GM21423 (cell line): ENCODE measurements at regions not wholly inside any gene's neighbourhood (a gene's known extent, or its start where the extent isn't known, plus 50 kb on each side); places are given as distances from the start of the nearest gene placed in this dataset.
"Not testable (repeated sequence)": the region's sequence is repeated elsewhere in the genome, so short reads cannot be mapped to it uniquely, and the experiment has no call there.

Experiments
- ATAC-seq: cut with Tn5 transposase; IDR thresholded peaks from one replicate; pipeline ENCODE4 v1.9.1; 2021; ENCODE audit warnings: mild to moderate bottlenecking, moderate library complexity; ENCODE audit not compliant: unreplicated experiment

DNA sequence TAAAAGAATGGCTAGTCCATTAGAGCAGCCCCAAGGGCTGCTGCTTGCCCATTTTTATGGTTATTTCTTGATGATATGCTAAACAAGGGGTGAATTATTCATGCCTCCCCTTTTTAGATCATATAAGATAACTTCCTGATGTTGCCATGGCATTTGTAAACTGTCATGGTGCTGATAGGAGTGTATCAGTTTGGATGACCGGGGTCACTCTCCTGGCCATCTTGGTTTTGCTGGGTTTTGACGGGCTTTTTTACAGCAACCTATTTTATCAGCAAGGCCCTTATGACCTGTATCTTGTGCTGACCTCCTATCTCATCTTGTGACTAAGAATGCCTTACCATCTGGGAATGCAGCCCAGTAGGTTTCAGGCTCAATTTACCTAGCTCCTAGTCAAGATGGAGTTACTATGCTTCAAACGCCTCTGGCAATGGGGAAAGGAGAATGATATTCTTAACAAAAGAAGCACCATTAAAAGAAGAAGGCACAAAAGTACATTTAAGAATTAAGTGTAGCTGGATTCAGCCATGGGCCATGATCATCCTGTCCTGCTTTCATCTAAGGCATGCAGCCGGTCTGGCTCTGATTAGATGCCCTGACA, 1156.0 kb downstream of the PCDH9 start:
- no peak for ATAC-seq

GRCh38 chr13:66072097-66072496, 1158.0 kb downstream of the PCDH9 start:
- not testable (repeated sequence) for ATAC-seq

DNA sequence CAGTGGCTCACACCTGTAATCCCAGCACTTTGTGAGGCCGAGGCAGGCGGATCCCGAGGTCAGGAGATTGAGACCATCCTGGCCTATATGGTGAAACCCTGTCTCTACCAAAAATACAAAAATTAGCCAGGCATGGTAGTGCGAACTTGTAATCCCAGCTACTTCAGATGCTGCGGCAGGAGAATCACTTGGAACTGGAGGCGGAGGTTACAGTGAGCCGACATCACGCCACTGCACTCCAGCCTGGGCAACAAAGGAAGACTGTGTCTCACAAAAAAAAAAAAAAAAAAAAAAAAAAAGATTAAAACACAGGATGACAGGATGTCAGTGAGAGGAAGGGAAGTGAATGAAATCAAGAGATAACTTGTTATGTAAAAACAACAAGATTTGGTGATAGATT, 1158.5 kb downstream of the PCDH9 start:
- no peak for ATAC-seq

GRCh38 chr13:66071029-66071428, 1159.1 kb downstream of the PCDH9 start:
- ATAC-seq, result no peak

DNA sequence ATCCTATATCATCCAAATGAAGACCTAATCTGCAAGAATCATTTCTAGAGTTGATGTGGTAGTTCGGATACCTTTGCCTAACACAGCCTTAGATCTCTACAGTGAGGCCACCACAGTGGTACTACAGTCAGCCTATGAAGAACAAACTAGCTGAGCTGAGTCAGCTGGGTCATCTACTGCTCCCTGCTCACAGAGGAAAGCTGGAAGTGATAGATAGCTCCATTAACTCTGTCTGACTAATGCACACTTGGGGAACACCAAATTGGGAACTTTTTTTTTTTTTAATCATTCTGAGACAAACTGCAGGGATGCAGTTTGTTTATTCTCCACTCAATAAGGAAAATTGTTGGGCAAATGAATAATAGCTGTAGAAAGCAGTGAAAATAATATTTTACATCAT, 1160.6 kb downstream of the PCDH9 start:
- ATAC-seq, result no peak

GRCh38 chr13:66068683-66069082, 1161.5 kb downstream of the PCDH9 start:
- ATAC-seq, result no peak

DNA sequence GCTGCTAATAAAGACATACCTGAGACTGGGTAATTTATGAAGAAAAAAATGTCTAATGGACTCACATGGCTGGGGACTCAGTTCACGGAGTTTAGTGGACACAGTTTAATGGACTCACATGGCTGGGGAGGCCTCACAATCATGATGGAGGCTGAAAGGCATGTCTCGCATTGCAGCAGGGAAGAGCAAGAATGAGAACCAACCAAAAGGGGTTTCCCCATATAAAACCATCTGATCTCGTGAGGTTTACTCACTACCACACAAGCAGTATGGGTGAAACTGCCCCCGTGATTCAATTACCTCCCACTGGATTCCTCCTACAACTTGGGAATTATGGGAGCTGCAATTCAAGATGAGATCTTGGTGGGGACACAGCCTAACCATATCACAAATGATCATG, 1181.2 kb downstream of the PCDH9 start:
- no peak for ATAC-seq

GRCh38 chr13:66040506-66040905, 1189.6 kb downstream of the PCDH9 start:
- ATAC-seq, result no peak

DNA sequence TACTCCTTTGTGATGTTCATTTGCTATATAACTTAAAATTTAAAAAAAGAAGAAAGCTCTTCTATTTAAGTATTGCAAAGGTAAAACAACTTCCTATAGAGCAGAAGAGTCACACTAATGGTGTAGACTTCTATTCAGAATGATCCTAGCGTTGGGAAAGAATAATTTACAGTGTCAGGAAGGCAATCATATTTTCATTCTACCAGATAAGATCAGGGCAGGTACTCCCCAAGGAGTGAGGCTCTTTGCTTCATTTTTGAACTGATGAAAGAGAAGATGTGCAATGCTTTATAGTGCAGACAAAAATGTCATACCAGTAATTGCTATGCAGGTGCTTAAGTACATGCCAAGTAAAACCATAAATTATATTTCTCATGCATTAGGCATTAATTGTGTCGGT, 1193.0 kb downstream of the PCDH9 start:
- ATAC-seq, result no peak

GRCh38 chr13:66036636-66037035, 1193.5 kb downstream of the PCDH9 start:
- no peak for ATAC-seq

- no peak for ATAC-seq
Measured at GRCh38 chr13:66036024-66036614, 1194.0 kb downstream of the PCDH9 start.

GRCh38 chr13:66033924-66034323, 1196.2 kb downstream of the PCDH9 start:
- no peak for ATAC-seq

DNA sequence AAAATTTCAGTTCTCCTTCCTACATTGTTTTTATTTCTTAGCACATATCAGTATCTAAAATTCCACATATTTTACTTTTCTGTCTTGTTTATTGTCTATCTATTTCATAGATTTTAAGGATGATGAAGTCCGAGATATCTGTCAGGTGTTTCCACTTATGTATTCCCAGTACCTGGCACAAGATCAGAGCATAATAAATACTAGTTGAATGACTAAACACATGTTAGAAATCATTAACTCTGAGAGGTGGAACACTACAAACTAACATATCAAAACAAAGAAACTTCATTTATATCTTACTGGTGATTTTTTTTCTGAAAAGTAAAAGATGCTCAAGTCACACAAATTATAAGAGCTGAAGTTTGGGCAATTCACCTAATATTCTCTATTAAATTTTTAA, 1208.3 kb downstream of the PCDH9 start:
- ATAC-seq, result no peak

GRCh38 chr13:66014771-66015170, 1215.4 kb downstream of the PCDH9 start:
- ATAC-seq, result no peak

- ATAC-seq, result no peak
Measured at GRCh38 chr13:66009241-66009640, 1220.9 kb downstream of the PCDH9 start.

GRCh38 chr13:66003558-66003957, 1226.6 kb downstream of the PCDH9 start:
- no peak for ATAC-seq

DNA sequence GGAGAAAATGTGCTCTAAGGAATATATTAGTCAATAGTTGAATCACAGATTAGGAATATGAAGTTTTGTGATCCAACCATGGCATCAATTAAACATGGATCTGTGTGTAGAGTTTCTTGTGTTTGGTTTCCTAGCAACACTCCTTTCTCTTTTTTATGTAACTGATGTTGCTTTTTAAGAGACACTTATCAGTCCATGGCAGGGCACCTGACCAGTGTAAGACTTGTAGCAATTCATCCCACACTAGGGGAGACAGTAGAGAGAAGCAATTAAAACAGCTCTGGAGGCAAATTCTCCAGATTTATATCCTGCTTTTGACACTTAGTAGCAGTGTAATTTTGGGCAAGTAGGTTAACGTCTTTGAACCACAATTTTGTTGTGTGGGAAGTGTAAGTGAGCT, 1229.0 kb downstream of the PCDH9 start:
- ATAC-seq, result no peak

DNA sequence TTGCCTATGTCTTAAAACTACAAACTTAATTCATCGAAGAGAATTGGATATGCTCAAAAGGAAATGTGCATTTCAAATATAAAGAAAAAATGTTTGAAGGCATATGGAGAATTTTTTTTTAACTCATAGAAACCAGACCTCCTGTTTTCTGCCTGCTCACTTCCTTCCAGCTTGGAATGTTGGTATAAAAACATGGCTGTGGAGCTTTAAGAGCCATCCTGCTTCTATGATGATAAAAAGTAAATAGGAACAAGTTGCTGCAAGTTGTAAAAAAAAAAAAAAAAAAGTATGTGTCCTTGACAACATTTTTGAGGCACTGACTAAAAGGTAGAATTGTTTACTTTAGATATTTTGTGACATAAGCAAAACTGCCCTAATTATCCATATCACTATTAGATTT, 1230.7 kb downstream of the PCDH9 start:
- no peak for ATAC-seq

- no peak for ATAC-seq
Measured at GRCh38 chr13:65990684-65991083, 1239.5 kb downstream of the PCDH9 start.

GRCh38 chr13:65985612-65986011, 1244.5 kb downstream of the PCDH9 start:
- no peak for ATAC-seq

GRCh38 chr13:65977525-65977924, 1252.6 kb downstream of the PCDH9 start:
- no peak for ATAC-seq

GRCh38 chr13:65971541-65971940, 1258.6 kb downstream of the PCDH9 start:
- no peak for ATAC-seq

DNA sequence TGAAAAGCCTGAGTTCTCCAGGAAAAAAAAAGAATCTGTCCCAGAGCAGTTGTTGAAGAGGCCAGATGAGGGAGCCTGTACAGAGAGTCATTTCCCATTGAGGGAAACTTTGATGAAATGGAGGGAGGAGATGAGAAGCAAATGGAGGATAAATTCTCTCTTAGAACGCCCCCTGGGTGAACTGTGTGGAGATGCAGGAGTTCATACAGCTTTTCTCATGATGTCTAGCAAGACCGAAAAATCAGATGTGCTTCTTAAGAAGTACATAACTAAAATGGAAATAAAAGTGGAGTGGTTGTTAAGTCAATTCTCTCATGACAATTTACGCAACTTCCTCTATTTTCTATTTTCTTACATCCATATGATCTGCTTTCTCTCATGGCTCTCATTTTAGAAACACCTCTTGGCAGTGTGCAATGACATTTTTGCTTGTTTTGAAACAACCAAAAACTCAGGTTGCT, 1263.1 kb downstream of the PCDH9 start:
- no peak for ATAC-seq
